ENCODE measurements at regions not wholly inside any gene's neighbourhood (a gene's known extent, or its start where the extent isn't known, plus 50 kb on each side); places are given as distances from the start of the nearest gene placed in this dataset.

DNA sequence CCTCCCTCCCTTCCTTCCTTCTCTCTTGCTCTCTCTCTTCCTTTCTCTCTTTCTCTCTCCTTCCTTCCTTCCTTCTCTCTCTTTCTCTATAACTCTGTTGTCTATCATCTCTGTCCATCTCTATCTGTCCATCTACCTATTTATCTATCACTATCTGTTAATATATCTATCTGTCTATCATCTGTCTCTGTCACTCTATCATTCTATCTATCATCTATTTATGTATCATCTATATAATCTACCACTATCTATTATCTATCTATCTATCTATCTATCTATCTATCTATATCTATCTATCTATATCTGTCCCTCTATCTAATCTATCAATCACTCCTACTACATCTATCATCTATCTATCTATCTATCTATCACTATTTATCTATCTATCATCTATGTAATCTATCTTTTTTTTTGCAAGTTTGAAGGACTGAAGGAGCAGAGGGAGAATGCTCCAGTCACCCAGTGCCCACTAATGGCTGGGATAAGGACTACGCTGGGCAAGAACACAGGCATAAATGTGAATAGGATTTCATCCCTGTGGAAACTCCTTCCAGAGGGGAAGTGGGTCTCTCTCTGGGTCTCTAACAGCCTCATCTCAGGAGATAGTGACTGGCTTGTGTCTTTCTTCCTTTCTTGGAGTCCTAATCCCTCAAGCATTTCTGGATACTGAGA, 427.0 kb downstream of the LPIN1 start:
- TF ChIP-seq POLR2A (IDR thresholded peaks at IDR 0.05): no peak
- TF ChIP-seq, protein P1, sequence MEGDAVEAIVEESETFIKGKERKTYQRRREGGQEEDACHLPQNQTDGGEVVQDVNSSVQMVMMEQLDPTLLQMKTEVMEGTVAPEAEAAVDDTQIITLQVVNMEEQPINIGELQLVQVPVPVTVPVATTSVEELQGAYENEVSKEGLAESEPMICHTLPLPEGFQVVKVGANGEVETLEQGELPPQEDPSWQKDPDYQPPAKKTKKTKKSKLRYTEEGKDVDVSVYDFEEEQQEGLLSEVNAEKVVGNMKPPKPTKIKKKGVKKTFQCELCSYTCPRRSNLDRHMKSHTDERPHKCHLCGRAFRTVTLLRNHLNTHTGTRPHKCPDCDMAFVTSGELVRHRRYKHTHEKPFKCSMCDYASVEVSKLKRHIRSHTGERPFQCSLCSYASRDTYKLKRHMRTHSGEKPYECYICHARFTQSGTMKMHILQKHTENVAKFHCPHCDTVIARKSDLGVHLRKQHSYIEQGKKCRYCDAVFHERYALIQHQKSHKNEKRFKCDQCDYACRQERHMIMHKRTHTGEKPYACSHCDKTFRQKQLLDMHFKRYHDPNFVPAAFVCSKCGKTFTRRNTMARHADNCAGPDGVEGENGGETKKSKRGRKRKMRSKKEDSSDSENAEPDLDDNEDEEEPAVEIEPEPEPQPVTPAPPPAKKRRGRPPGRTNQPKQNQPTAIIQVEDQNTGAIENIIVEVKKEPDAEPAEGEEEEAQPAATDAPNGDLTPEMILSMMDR (IDR thresholded peaks at IDR 0.05): no peak

Data from Peyer's patch (tissue), 4 donors.